ENCODE measurements at regions not wholly inside any gene's neighbourhood (a gene's known extent, or its start where the extent isn't known, plus 50 kb on each side); places are given as distances from the start of the nearest gene placed in this dataset.

DNA sequence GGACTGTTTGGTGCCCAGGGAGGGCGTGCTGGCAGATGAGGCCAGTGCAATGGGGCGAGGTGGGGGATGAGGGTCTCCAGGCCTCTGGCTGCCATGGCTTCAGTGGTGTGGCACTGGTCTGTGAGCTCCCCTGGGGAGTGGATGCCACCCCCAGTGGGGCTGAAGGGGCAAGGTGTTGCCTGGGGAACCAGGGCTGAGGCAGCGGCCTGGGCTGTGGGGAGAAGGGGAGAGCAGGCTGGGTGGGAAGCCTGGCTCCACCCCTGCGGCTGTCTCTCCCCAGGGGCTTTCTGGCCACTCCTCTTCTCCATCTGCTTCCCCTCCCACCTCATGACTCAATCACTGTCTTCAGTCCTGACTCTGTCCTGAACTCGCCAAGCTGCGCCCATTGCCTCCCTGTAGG is 88.4 kb upstream of the TLE3 start:
- intact Hi-C loops (cut with DNase I), result no loop called here
- no peak overlapping the region for H3K4me3 ChIP-seq
- no peak for DNase-seq (ENCODE audit: extremely low spot score in 2 of 2)
- H3K9me3 ChIP-seq, result no peaks in the 10 kb centered on the region
- TF ChIP-seq, protein P1, sequence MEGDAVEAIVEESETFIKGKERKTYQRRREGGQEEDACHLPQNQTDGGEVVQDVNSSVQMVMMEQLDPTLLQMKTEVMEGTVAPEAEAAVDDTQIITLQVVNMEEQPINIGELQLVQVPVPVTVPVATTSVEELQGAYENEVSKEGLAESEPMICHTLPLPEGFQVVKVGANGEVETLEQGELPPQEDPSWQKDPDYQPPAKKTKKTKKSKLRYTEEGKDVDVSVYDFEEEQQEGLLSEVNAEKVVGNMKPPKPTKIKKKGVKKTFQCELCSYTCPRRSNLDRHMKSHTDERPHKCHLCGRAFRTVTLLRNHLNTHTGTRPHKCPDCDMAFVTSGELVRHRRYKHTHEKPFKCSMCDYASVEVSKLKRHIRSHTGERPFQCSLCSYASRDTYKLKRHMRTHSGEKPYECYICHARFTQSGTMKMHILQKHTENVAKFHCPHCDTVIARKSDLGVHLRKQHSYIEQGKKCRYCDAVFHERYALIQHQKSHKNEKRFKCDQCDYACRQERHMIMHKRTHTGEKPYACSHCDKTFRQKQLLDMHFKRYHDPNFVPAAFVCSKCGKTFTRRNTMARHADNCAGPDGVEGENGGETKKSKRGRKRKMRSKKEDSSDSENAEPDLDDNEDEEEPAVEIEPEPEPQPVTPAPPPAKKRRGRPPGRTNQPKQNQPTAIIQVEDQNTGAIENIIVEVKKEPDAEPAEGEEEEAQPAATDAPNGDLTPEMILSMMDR (IDR thresholded peaks at IDR 0.05), result no peak
- TF ChIP-seq POLR2AphosphoS5 (IDR thresholded peaks at IDR 0.05; ENCODE audit: insufficient read depth in 1 of 2, low read depth in 1 of 2) (no peak), POLR2A (IDR thresholded peaks at IDR 0.05) (no peak)
- no peaks in the 10 kb centered on the region for H3K27me3 ChIP-seq
- no peak overlapping the region for H3K27ac ChIP-seq
- H3K36me3 ChIP-seq, result no peaks in the 10 kb centered on the region
- no peaks in the 10 kb centered on the region for H3K4me1 ChIP-seq

DNA sequence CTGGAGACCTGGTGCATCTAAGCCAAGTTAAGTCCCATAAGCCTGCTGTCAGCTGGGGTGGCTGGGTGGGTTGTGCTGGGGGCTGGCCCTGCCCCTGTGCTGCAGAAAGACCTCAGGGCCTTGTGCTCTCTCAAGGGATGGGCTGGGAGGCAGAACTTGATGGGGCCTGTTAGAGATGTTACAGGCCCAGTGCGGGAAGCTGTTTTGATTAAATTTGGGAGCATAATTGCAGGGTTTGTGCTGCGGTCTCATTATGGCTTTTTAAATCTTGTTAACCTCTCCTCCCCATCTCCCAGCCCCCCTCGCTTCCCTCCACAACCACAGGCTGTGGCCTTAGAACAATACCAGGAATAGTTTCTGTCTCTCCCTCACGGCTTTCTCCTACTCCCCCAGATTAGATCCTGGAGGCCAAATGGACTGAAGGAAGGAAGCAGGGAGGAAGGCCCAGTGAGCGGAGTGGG is 87.6 kb upstream of the TLE3 start:
- H3K4me3 ChIP-seq, result no peak overlapping the region
- no peak for DNase-seq (ENCODE audit: extremely low spot score in 2 of 2)

DNA sequence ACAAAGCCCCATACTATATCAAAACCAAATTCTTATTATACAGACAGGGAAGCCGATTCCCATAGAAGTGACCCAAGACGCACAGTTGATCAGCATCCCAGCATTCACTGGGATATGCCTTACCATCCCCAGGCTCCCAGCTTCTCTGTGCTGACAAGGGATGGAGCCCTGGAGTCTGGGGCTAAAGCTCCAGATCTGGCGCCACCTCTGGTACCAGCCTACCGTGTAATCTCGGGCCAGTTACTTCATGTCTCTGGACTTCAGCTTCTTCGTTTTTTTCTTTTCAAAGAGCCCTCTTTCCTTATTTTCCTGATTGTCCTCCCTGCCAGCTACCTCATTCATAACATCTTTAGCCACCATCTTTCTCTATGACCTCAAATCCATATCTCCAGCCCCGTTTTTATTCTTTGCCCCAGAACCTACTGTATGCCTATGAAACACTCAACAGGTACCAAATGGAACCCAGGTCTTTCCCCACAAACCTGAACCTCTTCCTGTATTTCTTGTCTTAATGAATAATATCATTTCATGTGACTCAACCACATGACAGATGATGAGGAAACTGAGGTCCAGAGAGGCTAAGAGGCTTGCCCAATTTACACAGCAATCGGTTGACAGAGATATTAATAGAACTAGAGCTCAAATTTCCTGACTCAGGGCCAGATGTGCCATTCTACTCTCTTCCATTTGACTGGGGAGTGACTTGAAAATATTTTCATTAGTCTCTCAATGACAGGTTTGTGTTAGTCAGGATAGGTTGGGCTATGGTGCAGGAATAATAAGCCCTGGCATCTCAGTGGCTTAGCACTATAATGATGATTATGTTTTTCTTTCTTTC is 85.4 kb upstream of the TLE3 start:
- intact Hi-C loops (cut with DNase I), result no loop called here

More for the DNA sequence above, 87.6 kb upstream of the TLE3 start:
- intact Hi-C loops (cut with DNase I), result no loop called here
- Histone ChIP-seq H3K36me3 (no peaks in the 10 kb centered on the region), H3K4me1 (no peaks in the 10 kb centered on the region), H3K27me3 (no peaks in the 10 kb centered on the region), H3K27ac (no peak overlapping the region), H3K9me3 (no peaks in the 10 kb centered on the region)
- TF ChIP-seq, protein P1 (IDR thresholded peaks at IDR 0.05), result no peak
- TF ChIP-seq POLR2AphosphoS5 (IDR thresholded peaks at IDR 0.05; ENCODE audit: insufficient read depth in 1 of 2, low read depth in 1 of 2), result no peak
- TF ChIP-seq POLR2A (IDR thresholded peaks at IDR 0.05), result no peak

DNA sequence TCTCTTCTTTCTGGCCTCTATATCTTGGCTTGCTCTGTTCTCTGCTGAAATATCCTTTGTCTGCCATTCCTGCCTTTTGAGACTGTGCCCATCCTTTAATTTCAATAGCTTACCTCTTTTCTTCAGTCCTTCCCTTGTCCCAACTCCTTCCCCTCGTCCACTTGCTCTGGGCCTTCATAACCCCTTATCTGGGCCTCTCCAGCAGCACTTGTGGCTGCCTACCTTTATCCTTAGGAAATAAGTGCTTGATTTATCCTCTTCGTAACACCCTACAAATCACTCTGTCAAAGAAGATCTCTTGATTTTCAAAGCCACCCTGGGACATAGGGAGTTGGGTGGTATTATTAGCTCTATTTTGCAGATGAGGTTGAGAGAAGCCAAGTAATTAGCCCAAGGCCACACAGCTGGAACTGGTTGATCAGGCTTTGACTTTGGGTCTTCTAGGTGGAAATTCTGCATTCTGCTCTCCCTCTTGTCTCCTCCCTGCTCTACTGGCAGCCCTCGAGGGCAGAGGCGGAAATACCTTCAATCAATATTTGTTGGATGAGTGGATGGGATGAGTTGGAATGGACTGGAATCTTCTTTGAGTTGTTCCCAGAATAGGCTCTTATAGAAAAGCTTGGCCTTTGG is 84.0 kb upstream of the TLE3 start:
- no peaks in the 10 kb centered on the region for H3K4me1 ChIP-seq
- no peaks in the 10 kb centered on the region for H3K9me3 ChIP-seq
- no peak overlapping the region for H3K27ac ChIP-seq
- H3K4me3 ChIP-seq, result no peak overlapping the region
- H3K27me3 ChIP-seq, result no peaks in the 10 kb centered on the region
- TF ChIP-seq, protein P1 (IDR thresholded peaks at IDR 0.05), result no peak
- no peak for TF ChIP-seq POLR2AphosphoS5 (IDR thresholded peaks at IDR 0.05; ENCODE audit: insufficient read depth in 1 of 2, low read depth in 1 of 2)
- no peak for TF ChIP-seq POLR2A (IDR thresholded peaks at IDR 0.05)
- intact Hi-C loops (cut with DNase I), result no loop called here
- no peaks in the 10 kb centered on the region for H3K36me3 ChIP-seq
- DNase-seq (ENCODE audit: extremely low spot score in 2 of 2), result no peak

More for the DNA sequence above, 85.4 kb upstream of the TLE3 start:
- Histone ChIP-seq H3K4me1 (no peaks in the 10 kb centered on the region), H3K36me3 (no peaks in the 10 kb centered on the region), H3K27me3 (no peaks in the 10 kb centered on the region), H3K27ac (no peak overlapping the region), H3K4me3 (no peak overlapping the region), H3K9me3 (no peaks in the 10 kb centered on the region)
- no peak for TF ChIP-seq POLR2A (IDR thresholded peaks at IDR 0.05)
- DNase-seq (ENCODE audit: extremely low spot score in 2 of 2), result no peak

DNA sequence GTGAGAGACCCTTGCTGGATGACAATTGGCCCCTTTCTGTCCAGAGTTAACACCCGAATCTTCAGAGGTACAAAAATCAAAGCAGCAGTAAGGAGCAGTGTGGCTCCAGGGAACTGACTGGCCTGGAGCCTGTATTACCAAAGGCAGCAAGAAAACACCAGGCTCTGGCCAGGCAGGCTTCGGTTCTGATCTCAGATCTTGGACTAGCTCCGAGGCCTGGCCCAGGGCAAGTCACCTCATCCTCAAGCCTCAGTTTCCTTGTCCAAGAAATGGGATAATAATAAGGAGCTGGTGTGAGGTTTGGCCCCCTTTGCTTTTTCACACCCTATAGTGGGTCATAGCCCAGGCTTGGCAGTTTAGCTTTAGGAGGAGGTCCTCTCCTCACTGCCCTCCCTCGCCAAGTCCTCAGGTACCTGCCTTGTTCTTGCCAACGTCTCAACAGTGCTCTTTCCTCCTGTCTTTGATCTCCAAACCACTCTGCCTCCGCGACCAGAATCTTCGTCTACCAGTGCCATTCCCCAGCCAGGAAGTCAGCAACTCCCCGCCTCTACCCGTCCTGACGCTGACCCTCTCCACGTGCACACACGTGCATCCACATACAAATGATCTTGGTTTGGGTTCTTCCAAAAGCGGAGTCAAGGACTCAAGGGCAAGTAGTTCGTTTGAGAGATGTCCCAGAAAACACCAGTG is 82.6 kb upstream of the TLE3 start:
- no peak overlapping the region for H3K4me3 ChIP-seq
- H3K4me1 ChIP-seq, result no peaks in the 10 kb centered on the region
- intact Hi-C loops (cut with DNase I), result no loop called here
- DNase-seq (ENCODE audit: extremely low spot score in 2 of 2), result no peak
- H3K27ac ChIP-seq, result no peak overlapping the region
- H3K27me3 ChIP-seq, result no peaks in the 10 kb centered on the region
- no peaks in the 10 kb centered on the region for H3K36me3 ChIP-seq
- H3K9me3 ChIP-seq, result no peaks in the 10 kb centered on the region
- TF ChIP-seq POLR2AphosphoS5 (IDR thresholded peaks at IDR 0.05; ENCODE audit: insufficient read depth in 1 of 2, low read depth in 1 of 2) (no peak), POLR2A (IDR thresholded peaks at IDR 0.05) (no peak)
- TF ChIP-seq, protein P1 (IDR thresholded peaks at IDR 0.05), result no peak
